ENCODE measurements at regions not wholly inside any gene's neighbourhood (a gene's known extent, or its start where the extent isn't known, plus 50 kb on each side); places are given as distances from the start of the nearest gene placed in this dataset.

GRCh38 chr2:123906361-123906760 lies 118.7 kb upstream of the CNTNAP5 start:
- ChIA-PET CTCF (no interaction called here), POLR2A (ENCODE audit: unreplicated experiment) (no interaction called here)
- Histone ChIP-seq H3F3A (ENCODE audit: low read length, unreplicated experiment) (no peaks in the 10 kb centered on the region), H3K4me1 (ENCODE audit: insufficient read depth, low read length) (no peaks in the 10 kb centered on the region), H3K27ac (ENCODE audit: low read length) (no peak overlapping the region), H3K27me3 (ENCODE audit: low read length) (no peaks in the 10 kb centered on the region), H3K9me3 (ENCODE audit: low read length) (no peaks in the 10 kb centered on the region), H3K9ac (ENCODE audit: low read length) (no peak overlapping the region), H3K9me2 (replicated peaks; ENCODE audit: low read length) (no peaks in the 10 kb centered on the region), H3K4me3 (ENCODE audit: low read length) (no peak overlapping the region), H3K79me2 (ENCODE audit: low read length) (no peaks in the 10 kb centered on the region), H2AFZ (ENCODE audit: low read length) (no peak overlapping the region), H3K4me2 (ENCODE audit: low read length) (no peak overlapping the region), H3K36me3 (ENCODE audit: low read depth, low read length) (no peaks in the 10 kb centered on the region; the same call in 1 of the 2 replicates), H4K20me1 (ENCODE audit: low read length) (no peaks in the 10 kb centered on the region)
- ATAC-seq (no peak), DNase-seq (no peak)
- intact Hi-C loops (cut with micrococcal nuclease) = no loop called here
- TF ChIP-seq EZH2phosphoT487 (IDR thresholded peaks at IDR 0.05; ENCODE audit: borderline replicate concordance, low read length) = no peak
- no peak for TF ChIP-seq EZH2 (IDR thresholded peaks at IDR 0.05; ENCODE audit: low read length, unreplicated experiment)
- TF ChIP-seq CTCF (conservative IDR thresholded peaks at IDR 0.05; ENCODE audit: low read depth, low read length) = no peak
- BruUV-seq (replicated peaks) = no TSS peak

GRCh38 chr2:123908522-123908921 lies 116.6 kb upstream of the CNTNAP5 start:
- no TSS peak for BruUV-seq (replicated peaks)
- ChIA-PET CTCF (no interaction called here), POLR2A (ENCODE audit: unreplicated experiment) (no interaction called here)

More at GRCh38 chr2:123908522-123908921, 116.6 kb upstream of the CNTNAP5 start:
- ATAC-seq (no peak), DNase-seq (no peak)
- no peaks in the 10 kb centered on the region for H4K20me1 ChIP-seq (ENCODE audit: low read length)
- H2AFZ ChIP-seq (ENCODE audit: low read length) = no peak overlapping the region
- no peak overlapping the region for H3K27ac ChIP-seq (ENCODE audit: low read length)
- H3K4me1 ChIP-seq (ENCODE audit: insufficient read depth, low read length) = no peaks in the 10 kb centered on the region
- no peaks in the 10 kb centered on the region for H3K27me3 ChIP-seq (ENCODE audit: low read length)
- no peak overlapping the region for H3K4me2 ChIP-seq (ENCODE audit: low read length)
- H3K9me3 ChIP-seq (ENCODE audit: low read length) = no peaks in the 10 kb centered on the region
- no peaks in the 10 kb centered on the region for H3F3A ChIP-seq (ENCODE audit: low read length, unreplicated experiment)
- no peaks in the 10 kb centered on the region for H3K36me3 ChIP-seq (ENCODE audit: low read depth, low read length)
- no peak overlapping the region for H3K9ac ChIP-seq (ENCODE audit: low read length)
- TF ChIP-seq CTCF (conservative IDR thresholded peaks at IDR 0.05; ENCODE audit: low read depth, low read length) = no peak
- TF ChIP-seq EZH2phosphoT487 (IDR thresholded peaks at IDR 0.05; ENCODE audit: borderline replicate concordance, low read length) = no peak
- no peak for TF ChIP-seq EZH2 (IDR thresholded peaks at IDR 0.05; ENCODE audit: low read length, unreplicated experiment)
- H3K4me3 ChIP-seq (ENCODE audit: low read length) = no peak overlapping the region
- no peaks in the 10 kb centered on the region for H3K9me2 ChIP-seq (replicated peaks; ENCODE audit: low read length)
- no peaks in the 10 kb centered on the region for H3K79me2 ChIP-seq (ENCODE audit: low read length)
- intact Hi-C loops (cut with micrococcal nuclease) = no loop called here

Measured in PC-3 (cell line).